ENCODE measurements at regions not wholly inside any gene's neighbourhood (a gene's known extent, or its start where the extent isn't known, plus 50 kb on each side); places are given as distances from the start of the nearest gene placed in this dataset.

DNA sequence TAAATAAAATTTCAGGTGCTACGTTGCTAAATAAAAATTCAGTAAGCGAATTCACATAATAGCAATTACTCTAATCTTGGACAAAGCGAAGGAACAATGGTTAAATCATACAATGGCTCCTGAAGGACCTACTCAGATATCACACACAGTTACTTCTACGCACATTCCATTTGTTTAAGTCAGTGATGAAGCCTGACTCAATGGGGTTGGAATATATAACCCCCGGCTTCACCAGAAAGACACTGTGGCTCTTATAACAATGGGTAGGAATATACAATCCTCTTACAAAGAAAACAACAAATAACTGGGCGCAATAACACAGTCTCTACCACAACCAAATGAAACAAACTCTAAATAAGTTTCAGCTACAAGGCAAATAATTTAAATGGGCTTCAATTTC lies 349.5 kb downstream of the IRS1 start:
- Histone ChIP-seq H3K27me3 (ENCODE audit: control insufficient read depth, insufficient read depth, low read length) (no peaks in the 10 kb centered on the region), H3K4me3 (ENCODE audit: low read depth, low read length) (no peak overlapping the region), H3K36me3 (ENCODE audit: control insufficient read depth, insufficient read depth, low read length) (no peaks in the 10 kb centered on the region)
- no peak for DNase-seq (ENCODE audit: low read depth)
- TF ChIP-seq CTCF (IDR thresholded peaks at IDR 0.05; ENCODE audit: insufficient read depth, low read length, poor library complexity, severe bottlenecking) = no peak

GRCh38 chr2:226447338-226448300 lies 352.0 kb downstream of the IRS1 start:
- TF ChIP-seq CTCF (IDR thresholded peaks at IDR 0.05; ENCODE audit: insufficient read depth, low read length, poor library complexity, severe bottlenecking) = no peak
- DNase-seq (ENCODE audit: low read depth) = no peak

DNA sequence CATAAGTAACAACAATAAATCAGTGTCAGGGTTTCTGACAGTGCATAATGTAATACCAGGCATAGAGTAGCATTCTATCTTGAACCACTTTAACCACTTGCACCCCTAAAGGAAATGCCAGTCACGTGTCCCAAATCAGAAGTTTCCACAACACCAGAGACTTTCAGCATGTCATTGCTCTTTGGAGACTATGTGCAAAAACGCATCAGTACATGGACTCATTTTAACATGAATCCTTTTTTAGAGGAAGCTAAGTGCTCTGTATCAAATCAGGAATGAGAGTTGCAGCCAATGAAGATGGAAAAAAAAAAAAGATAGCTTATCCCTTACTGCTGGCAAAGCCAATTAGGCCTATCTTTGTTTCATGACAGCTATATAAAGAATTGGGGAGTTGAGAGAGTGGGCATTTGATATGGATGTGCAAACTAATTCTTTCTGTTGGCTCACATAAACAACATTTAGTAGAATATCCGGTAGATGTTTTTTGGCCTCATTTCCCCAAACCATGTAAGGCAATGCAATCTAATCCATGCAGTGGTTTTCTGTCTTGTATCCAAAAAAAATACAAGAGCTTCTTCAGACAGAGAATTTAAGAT lies 353.1 kb downstream of the IRS1 start:
- no peak overlapping the region for H3K4me3 ChIP-seq (ENCODE audit: low read depth, low read length)
- H3K36me3 ChIP-seq (ENCODE audit: control insufficient read depth, insufficient read depth, low read length) = no peaks in the 10 kb centered on the region
- no peak for TF ChIP-seq CTCF (IDR thresholded peaks at IDR 0.05; ENCODE audit: insufficient read depth, low read length, poor library complexity, severe bottlenecking)
- no peak for DNase-seq (ENCODE audit: low read depth)
- no peaks in the 10 kb centered on the region for H3K27me3 ChIP-seq (ENCODE audit: control insufficient read depth, insufficient read depth, low read length)

More at GRCh38 chr2:226447338-226448300, 352.0 kb downstream of the IRS1 start:
- Histone ChIP-seq H3K27me3 (ENCODE audit: control insufficient read depth, insufficient read depth, low read length) (no peaks in the 10 kb centered on the region), H3K36me3 (ENCODE audit: control insufficient read depth, insufficient read depth, low read length) (no peaks in the 10 kb centered on the region), H3K4me3 (ENCODE audit: low read depth, low read length) (no peak overlapping the region)

DNA sequence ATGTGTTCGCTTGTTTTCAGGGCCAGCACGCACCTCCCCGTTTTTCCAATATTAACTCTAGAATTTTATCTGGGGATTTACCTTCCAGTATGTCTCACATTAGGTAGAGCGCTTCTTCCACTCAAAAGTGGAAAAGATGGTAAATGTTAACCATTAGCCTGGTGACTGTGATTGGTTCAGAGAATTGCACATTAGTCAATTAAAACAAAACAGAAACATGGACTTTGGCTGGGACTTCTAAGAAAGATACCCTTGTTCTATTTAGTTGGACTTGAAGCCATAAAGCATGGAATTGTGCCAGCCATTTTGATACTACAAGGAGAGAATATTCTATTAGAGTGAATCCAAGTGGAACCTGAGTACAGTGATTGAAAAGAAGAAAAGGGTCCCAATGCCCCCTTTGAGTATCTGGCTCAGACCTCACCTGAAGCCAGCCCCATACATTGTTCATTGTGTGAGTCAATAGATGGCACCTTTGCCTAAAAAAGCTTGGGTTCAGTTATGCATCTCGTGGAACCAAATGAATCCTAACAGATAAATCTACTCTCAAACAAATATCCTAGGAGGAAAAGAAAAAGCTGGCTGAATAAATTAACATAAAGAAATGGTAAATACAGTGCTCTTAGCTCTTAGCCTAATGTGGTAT lies 354.3 kb downstream of the IRS1 start:
- no peaks in the 10 kb centered on the region for H3K36me3 ChIP-seq (ENCODE audit: control insufficient read depth, insufficient read depth, low read length)
- H3K4me3 ChIP-seq (ENCODE audit: low read depth, low read length) = no peak overlapping the region
- H3K27me3 ChIP-seq (ENCODE audit: control insufficient read depth, insufficient read depth, low read length) = no peaks in the 10 kb centered on the region
- no peak for TF ChIP-seq CTCF (IDR thresholded peaks at IDR 0.05; ENCODE audit: insufficient read depth, low read length, poor library complexity, severe bottlenecking)
- no peak for DNase-seq (ENCODE audit: low read depth)

DNA sequence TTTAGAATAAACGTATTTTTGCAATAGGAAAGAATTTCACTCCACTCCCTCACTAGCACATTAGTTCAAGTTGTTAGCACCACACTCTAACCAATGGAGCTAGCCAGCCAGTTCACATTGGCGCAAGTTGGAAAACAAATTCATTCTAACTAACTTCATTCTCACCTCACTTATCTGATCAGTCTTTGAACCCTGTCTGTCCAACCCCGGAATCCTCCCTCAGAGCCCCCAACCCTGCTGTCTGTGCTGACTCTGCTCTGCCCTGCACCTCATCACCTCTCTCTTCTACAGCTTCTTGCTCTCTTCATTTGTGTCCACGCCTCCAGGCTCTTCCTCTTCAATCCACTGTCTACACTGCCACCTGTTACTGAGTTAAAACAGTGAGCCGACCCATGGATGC lies 356.5 kb downstream of the IRS1 start:
- Histone ChIP-seq H3K4me3 (ENCODE audit: low read depth, low read length) (no peak overlapping the region), H3K36me3 (ENCODE audit: control insufficient read depth, insufficient read depth, low read length) (no peaks in the 10 kb centered on the region), H3K27me3 (ENCODE audit: control insufficient read depth, insufficient read depth, low read length) (no peaks in the 10 kb centered on the region)
- TF ChIP-seq CTCF (IDR thresholded peaks at IDR 0.05; ENCODE audit: insufficient read depth, low read length, poor library complexity, severe bottlenecking) = no peak
- no peak for DNase-seq (ENCODE audit: low read depth)

All from kidney epithelial cell (primary cell).